ENCODE measurements at regions not wholly inside any gene's neighbourhood (a gene's known extent, or its start where the extent isn't known, plus 50 kb on each side); places are given as distances from the start of the nearest gene placed in this dataset.

GRCh38 chr20:23174821-23175220 is 88.7 kb upstream of the CD93 start:
- DNase-seq (ENCODE audit: low spot score) = no peak

- DNase-seq (ENCODE audit: low spot score) = no peak
These were observed 81.3 kb upstream of the CD93 start for GRCh38 chr20:23167431-23167830.

- no peak for DNase-seq (ENCODE audit: low spot score)
These were observed 80.4 kb upstream of the CD93 start for GRCh38 chr20:23166563-23166962.

- DNase-seq (ENCODE audit: low spot score) = no peak
These were observed 79.8 kb upstream of the CD93 start for GRCh38 chr20:23165964-23166363.

- no peak for DNase-seq (ENCODE audit: low spot score)
These were observed 79.2 kb upstream of the CD93 start for GRCh38 chr20:23165307-23165750.

- no peak for DNase-seq (ENCODE audit: low spot score)
These were observed 78.1 kb upstream of the CD93 start for GRCh38 chr20:23164176-23164601.

- DNase-seq (ENCODE audit: low spot score) = no peak
These were observed 77.4 kb upstream of the CD93 start for GRCh38 chr20:23163562-23163961.

- no peak for DNase-seq (ENCODE audit: low spot score)
These were observed 76.8 kb upstream of the CD93 start for GRCh38 chr20:23162887-23163286.

GRCh38 chr20:23161968-23162696 is 76.0 kb upstream of the CD93 start:
- DNase-seq (ENCODE audit: low spot score) = no peak

- DNase-seq (ENCODE audit: low spot score) = no peak
These were observed 75.2 kb upstream of the CD93 start for GRCh38 chr20:23161244-23161891.

- DNase-seq (ENCODE audit: low spot score) = no peak
These were observed 74.6 kb upstream of the CD93 start for GRCh38 chr20:23160536-23161243.

- no peak for DNase-seq (ENCODE audit: low spot score)
These were observed 73.8 kb upstream of the CD93 start for GRCh38 chr20:23159947-23160318.

GRCh38 chr20:23159256-23159946 is 73.3 kb upstream of the CD93 start:
- no peak for DNase-seq (ENCODE audit: low spot score)

- peak; percentile 82 for DNase-seq (ENCODE audit: low spot score)
These were observed 71.6 kb upstream of the CD93 start for GRCh38 chr20:23157734-23158133.

- DNase-seq (ENCODE audit: low spot score) = no peak
These were observed 70.8 kb upstream of the CD93 start for GRCh38 chr20:23156842-23157423.

GRCh38 chr20:23156170-23156841 is 70.2 kb upstream of the CD93 start:
- DNase-seq (ENCODE audit: low spot score) = peak; percentile 92

- DNase-seq (ENCODE audit: low spot score) = peak; percentile 37
These were observed 69.0 kb upstream of the CD93 start for GRCh38 chr20:23155141-23155590.

GRCh38 chr20:23153696-23154341 is 67.7 kb upstream of the CD93 start:
- DNase-seq (ENCODE audit: low spot score) = no peak

- no peak for DNase-seq (ENCODE audit: low spot score)
These were observed 66.8 kb upstream of the CD93 start for GRCh38 chr20:23152902-23153301.

GRCh38 chr20:23152308-23152892 is 66.3 kb upstream of the CD93 start:
- DNase-seq (ENCODE audit: low spot score) = no peak
